ENCODE measurements at regions not wholly inside any gene's neighbourhood (a gene's known extent, or its start where the extent isn't known, plus 50 kb on each side); places are given as distances from the start of the nearest gene placed in this dataset.

GRCh38 chr11:38302564-38302963 lies 1704.5 kb upstream of the RAG2 start:
- H3K36me3 ChIP-seq (ENCODE audit: control insufficient read depth, insufficient read depth, low read length): no peaks in the 10 kb centered on the region
- no peaks in the 10 kb centered on the region for H3K27me3 ChIP-seq (replicated peaks; ENCODE audit: control insufficient read depth, insufficient read depth, low read length)
- TF ChIP-seq CTCF (IDR thresholded peaks at IDR 0.05; ENCODE audit: insufficient read depth, low read length, poor library complexity, severe bottlenecking): no peak
- no peak overlapping the region for H3K4me3 ChIP-seq (replicated peaks; ENCODE audit: low read depth, low read length)
- DNase-seq (ENCODE audit: extremely low read depth, insufficient read length): no peak

GRCh38 chr11:38300570-38300969 lies 1702.5 kb upstream of the RAG2 start:
- no peak overlapping the region for H3K4me3 ChIP-seq (replicated peaks; ENCODE audit: low read depth, low read length)
- DNase-seq (ENCODE audit: extremely low read depth, insufficient read length): no peak
- no peaks in the 10 kb centered on the region for H3K27me3 ChIP-seq (replicated peaks; ENCODE audit: control insufficient read depth, insufficient read depth, low read length)
- no peaks in the 10 kb centered on the region for H3K36me3 ChIP-seq (ENCODE audit: control insufficient read depth, insufficient read depth, low read length)
- TF ChIP-seq CTCF (IDR thresholded peaks at IDR 0.05; ENCODE audit: insufficient read depth, low read length, poor library complexity, severe bottlenecking): no peak

- no peak for DNase-seq (ENCODE audit: extremely low read depth, insufficient read length)
- no peak for TF ChIP-seq CTCF (IDR thresholded peaks at IDR 0.05; ENCODE audit: insufficient read depth, low read length, poor library complexity, severe bottlenecking)
Measured at GRCh38 chr11:38296211-38296776, 1698.3 kb upstream of the RAG2 start.

GRCh38 chr11:38282718-38283117 lies 1684.7 kb upstream of the RAG2 start:
- Histone ChIP-seq H3K36me3 (ENCODE audit: control insufficient read depth, insufficient read depth, low read length) (no peaks in the 10 kb centered on the region), H3K27me3 (replicated peaks; ENCODE audit: control insufficient read depth, insufficient read depth, low read length) (no peaks in the 10 kb centered on the region), H3K4me3 (replicated peaks; ENCODE audit: low read depth, low read length) (no peak overlapping the region)
- TF ChIP-seq CTCF (IDR thresholded peaks at IDR 0.05; ENCODE audit: insufficient read depth, low read length, poor library complexity, severe bottlenecking): no peak
- DNase-seq (ENCODE audit: extremely low read depth, insufficient read length): no peak

More at GRCh38 chr11:38296211-38296776, 1698.3 kb upstream of the RAG2 start:
- Histone ChIP-seq H3K27me3 (replicated peaks; ENCODE audit: control insufficient read depth, insufficient read depth, low read length) (no peaks in the 10 kb centered on the region), H3K4me3 (replicated peaks; ENCODE audit: low read depth, low read length) (no peak overlapping the region), H3K36me3 (ENCODE audit: control insufficient read depth, insufficient read depth, low read length) (no peaks in the 10 kb centered on the region)

GRCh38 chr11:38278457-38279141 lies 1680.6 kb upstream of the RAG2 start:
- H3K27me3 ChIP-seq (replicated peaks; ENCODE audit: control insufficient read depth, insufficient read depth, low read length): no peaks in the 10 kb centered on the region
- no peaks in the 10 kb centered on the region for H3K36me3 ChIP-seq (ENCODE audit: control insufficient read depth, insufficient read depth, low read length)
- TF ChIP-seq CTCF (IDR thresholded peaks at IDR 0.05; ENCODE audit: insufficient read depth, low read length, poor library complexity, severe bottlenecking): no peak
- DNase-seq (ENCODE audit: extremely low read depth, insufficient read length): no peak
- no peak overlapping the region for H3K4me3 ChIP-seq (replicated peaks; ENCODE audit: low read depth, low read length)

Data from GM06990 (cell line).